Upper lobe of right lung (tissue), 1 donor: ENCODE measurements at regions not wholly inside any gene's neighbourhood (a gene's known extent, or its start where the extent isn't known, plus 50 kb on each side); places are given as distances from the start of the nearest gene placed in this dataset.

Source experiments
- ATAC-seq: fragments of 200-7000 bp; cut with Tn5 transposase; one replicate; pipeline ENCODE4 v1.9.1; 2020; ENCODE audit warnings: mild to moderate bottlenecking, moderate library complexity
- DNase-seq: peaks from one replicate; pipeline ENCODE4 v3.0.0-alpha.2; 2020
- H3K27ac ChIP-seq: fragments of 200-600 bp; one replicate; pipeline ENCODE4 v1.8.0; 2022
- H3K27me3 ChIP-seq: fragments of 200-600 bp; one replicate; pipeline ENCODE4 v1.8.0; 2022; ENCODE audit warnings: mild to moderate bottlenecking
- H3K36me3 ChIP-seq: fragments of 200-600 bp; one replicate; pipeline ENCODE4 v1.8.0; 2022
- H3K4me1 ChIP-seq: fragments of 200-600 bp; one replicate; pipeline ENCODE4 v1.8.0; 2022
- H3K4me3 ChIP-seq: fragments of 200-600 bp; one replicate; pipeline ENCODE4 v1.8.0; 2022; ENCODE audit warnings: mild to moderate bottlenecking
- H3K9me3 ChIP-seq: fragments of 200-600 bp; one replicate; pipeline ENCODE4 v1.8.0; 2022
- CTCF ChIP-seq: fragments of 200-600 bp; IDR thresholded peaks from one replicate; pipeline ENCODE4 v1.8.0; 2022; ENCODE audit warnings: antibody characterized with exemption
- intact Hi-C: fragments of 100-400 bp; cut with DNase I; formaldehyde crosslinking; loops from one replicate; pipeline ENCODE4 v1.11.0; 2022
- donor health status: DM: no; HTN: yes; CAD: no; lungs with severe emphysema.

GRCh38 chr2:34193164-34193563 is 594.1 kb upstream of the FAM98A start:
- Histone ChIP-seq H3K9me3 (no peaks in the 10 kb centered on the region), H3K4me1 (no peaks in the 10 kb centered on the region), H3K27ac (no peak overlapping the region), H3K36me3 (no peaks in the 10 kb centered on the region), H3K4me3 (no peak overlapping the region), H3K27me3 (no peaks in the 10 kb centered on the region)
- DNase-seq (no peak), ATAC-seq (no peak)
- intact Hi-C loops = no loop called here
- no peak for TF ChIP-seq CTCF

- intact Hi-C loops = no loop called here
- no peaks in the 10 kb centered on the region for H3K27me3 ChIP-seq
- no peak overlapping the region for H3K4me3 ChIP-seq
- no peaks in the 10 kb centered on the region for H3K4me1 ChIP-seq
- no peaks in the 10 kb centered on the region for H3K36me3 ChIP-seq
- TF ChIP-seq CTCF = no peak
- H3K9me3 ChIP-seq = no peaks in the 10 kb centered on the region
- ATAC-seq (no peak), DNase-seq (no peak)
- no peak overlapping the region for H3K27ac ChIP-seq
These were observed 589.6 kb upstream of the FAM98A start for GRCh38 chr2:34188464-34189303.

GRCh38 chr2:34179511-34179910 is 580.4 kb upstream of the FAM98A start:
- Histone ChIP-seq H3K4me3 (no peak overlapping the region), H3K27ac (no peak overlapping the region), H3K4me1 (no peaks in the 10 kb centered on the region), H3K9me3 (no peaks in the 10 kb centered on the region), H3K27me3 (no peaks in the 10 kb centered on the region), H3K36me3 (no peaks in the 10 kb centered on the region)
- ATAC-seq (no peak), DNase-seq (no peak)
- TF ChIP-seq CTCF = no peak
- intact Hi-C loops = no loop called here

- no peak overlapping the region for H3K27ac ChIP-seq
- TF ChIP-seq CTCF = no peak
- H3K27me3 ChIP-seq = no peaks in the 10 kb centered on the region
- no peaks in the 10 kb centered on the region for H3K4me1 ChIP-seq
- no peak for ATAC-seq
- H3K36me3 ChIP-seq = no peaks in the 10 kb centered on the region
- intact Hi-C loops = no loop called here
- no peaks in the 10 kb centered on the region for H3K9me3 ChIP-seq
- no peak for DNase-seq
- no peak overlapping the region for H3K4me3 ChIP-seq
These were observed 579.4 kb upstream of the FAM98A start for GRCh38 chr2:34178482-34178881.

- Histone ChIP-seq H3K27ac (no peak overlapping the region), H3K36me3 (no peaks in the 10 kb centered on the region), H3K27me3 (no peaks in the 10 kb centered on the region), H3K4me3 (no peak overlapping the region), H3K9me3 (no peaks in the 10 kb centered on the region), H3K4me1 (no peaks in the 10 kb centered on the region)
- no peak for TF ChIP-seq CTCF
- intact Hi-C loops = no loop called here
- DNase-seq (no peak), ATAC-seq (no peak)
These were observed 577.6 kb upstream of the FAM98A start for GRCh38 chr2:34176693-34177092.
